K562 (cell line): ENCODE measurements at regions not wholly inside any gene's neighbourhood (a gene's known extent, or its start where the extent isn't known, plus 50 kb on each side); places are given as distances from the start of the nearest gene placed in this dataset.

Experiments
- ATAC-seq: fragments of 200-7000 bp; cut with Tn5 transposase; 3 replicates; pipeline ENCODE4 v1.9.1; 2020; ENCODE audit warnings: moderate library complexity
- BruUV-seq: library from RNA; stranded (reverse); fragments of 400-500 nt; replicated peaks from 2 replicates; lab custom pipeline; 2021; lab: Mats Ljungman, UMichigan
- CTCF ChIA-PET: fragments of 300-600 bp; formaldehyde crosslinking; extraction: SDS; loops from one replicate; lab custom pipeline; 2021; ENCODE audit warnings: low intra/inter-chr PET ratio; lab: Yijun Ruan, JAX
- POLR2A ChIA-PET: fragments of 300-600, 350-650 bp; sonication (Branson Sonifier 250); formaldehyde crosslinking; extraction: SDS; loops from one replicate; lab custom pipeline; 2021; ENCODE audit warnings: antibody characterized with exemption, inconsistent platforms; lab: Yijun Ruan, JAX
- DNase-seq, 4 experiments: peaks; one replicate each; pipeline versions ENCODE4 v3.0.0 to v3.0.0-alpha.2; 2011 to 2018; ENCODE audit warnings: low spot score in 3 of 4, mixed read lengths in 3 of 4; ENCODE audit errors: extremely low read depth in 1 of 4
- FAIRE-seq: peaks from 2 replicates; lab custom pipeline; 2011; peaks lifted over from hg19 to GRCh38; lab: Jason Lieb, UNC
- H2AFZ ChIP-seq: 2 replicates; pipeline ENCODE4 v1.6.0; 2011; ENCODE audit warnings: low read depth, low read length, control low read depth, inconsistent platforms
- H3K27ac ChIP-seq: fragments of 200-600 bp; 3 replicates; pipeline ENCODE4 v1.8.0; 2011; ENCODE audit warnings: low read depth, mild to moderate bottlenecking, control low read depth, inconsistent platforms, low read length, moderate library complexity, mixed read lengths; ENCODE audit errors: extremely low read depth
- H3K27me3 ChIP-seq, 2 experiments: fragments of 300-600 bp in 1 of 2; 2 replicates in 1 of 2; 3 replicates in 1 of 2; pipeline versions ENCODE4 v1.6.0 to v1.8.0; 2011; ENCODE audit warnings: inconsistent platforms in 2 of 2, low read length in 2 of 2, mild to moderate bottlenecking in 1 of 2, mixed read lengths in 1 of 2, moderate library complexity in 1 of 2; ENCODE audit not compliant: control insufficient read depth in 2 of 2, insufficient read depth in 2 of 2
- H3K36me3 ChIP-seq: fragments of 300-600 bp; 3 replicates; pipeline ENCODE4 v1.8.0; 2011; ENCODE audit warnings: mild to moderate bottlenecking, low read length, inconsistent platforms; ENCODE audit not compliant: control insufficient read depth, insufficient read depth
- H3K4me1 ChIP-seq, 2 experiments: fragments of 200-600 bp in 1 of 2; replicated peaks in 1 of 2; 2 replicates in 1 of 2; 3 replicates in 1 of 2; pipeline versions ENCODE4 v1.5.1 to v1.8.0; 2011; ENCODE audit warnings: inconsistent platforms in 2 of 2, low read length in 2 of 2, mild to moderate bottlenecking in 1 of 2, mixed read lengths in 1 of 2, moderate library complexity in 1 of 2; ENCODE audit not compliant: control insufficient read depth in 2 of 2, insufficient read depth in 2 of 2
- H3K4me2 ChIP-seq: 2 replicates; pipeline ENCODE4 v1.6.1; 2011; ENCODE audit warnings: low read length, control low read depth, inconsistent platforms, mixed read lengths; ENCODE audit not compliant: insufficient read depth
- H3K4me3 ChIP-seq: fragments of 200-600 bp; sonication (generic), shearing (Covaris generic); 2 replicates; pipeline ENCODE4 v1.5.1; 2016; ENCODE audit warnings: control low read depth, inconsistent platforms
- H3K79me2 ChIP-seq: fragments of 200-600 bp; 3 replicates; pipeline ENCODE4 v1.8.0; 2011; ENCODE audit warnings: low read length, inconsistent platforms; ENCODE audit not compliant: control insufficient read depth, insufficient read depth
- H3K9ac ChIP-seq, 2 experiments: 2 replicates each; pipeline versions ENCODE4 v1.6.0 to v1.6.1; 2011; ENCODE audit warnings: low read depth in 2 of 2, low read length in 2 of 2, control low read depth in 1 of 2, inconsistent platforms in 1 of 2, mild to moderate bottlenecking in 1 of 2, mixed read lengths in 1 of 2; ENCODE audit not compliant: insufficient read depth in 1 of 2
- H3K9me1 ChIP-seq: one replicate; pipeline ENCODE4 v1.6.0; 2011; ENCODE audit warnings: inconsistent platforms, mild to moderate bottlenecking, low read length, moderate library complexity; ENCODE audit not compliant: control insufficient read depth, insufficient read depth
- H3K9me3 ChIP-seq: replicated peaks from 2 replicates; pipeline ENCODE4 v1.5.1; 2011; ENCODE audit warnings: low read depth, low read length, inconsistent platforms; ENCODE audit not compliant: control insufficient read depth, insufficient read depth
- H4K20me1 ChIP-seq: replicated peaks from 2 replicates; pipeline ENCODE4 v1.6.1; 2011; ENCODE audit warnings: low read length, inconsistent platforms, mixed read lengths; ENCODE audit not compliant: control insufficient read depth, insufficient read depth
- ESRRA ChIP-seq: fragments of 450-650 bp; IDR thresholded peaks from 2 replicates; pipeline ENCODE4 v1.6.1; 2014; ENCODE audit warnings: low read depth, mild to moderate bottlenecking, moderate library complexity, borderline replicate concordance
- ETV5 ChIP-seq: sonication (generic); formaldehyde crosslinking; IDR thresholded peaks from 2 replicates; pipeline ENCODE4 v1.4.0; 2020; ENCODE audit warnings: low read depth, mild to moderate bottlenecking, missing genetic modification reagents
- FOXK2 ChIP-seq, 2 experiments: fragments of 450-650 bp; IDR thresholded peaks in 1 of 2; conservative IDR thresholded peaks in 1 of 2; 2 replicates each; pipeline ENCODE4 v1.6.1; 2016; ENCODE audit warnings: low read depth in 2 of 2, mild to moderate bottlenecking in 1 of 2
- MAZ ChIP-seq, 2 experiments: fragments of 450-650 bp in 1 of 2; sonication (generic) in 1 of 2; formaldehyde crosslinking; IDR thresholded peaks in 1 of 2; conservative IDR thresholded peaks in 1 of 2; 2 replicates each; pipeline versions ENCODE4 v1.4.0 to v1.5.0; 2020; ENCODE audit warnings: mild to moderate bottlenecking in 1 of 2, missing genetic modification reagents in 1 of 2
- MCM7 ChIP-seq, 2 experiments: fragments of 450-650 bp; IDR thresholded peaks; 2 replicates each; pipeline ENCODE4 v1.6.1; 2016 to 2018
- NEUROD1 ChIP-seq: fragments of 150-350 bp; IDR thresholded peaks from 2 replicates; pipeline ENCODE4 v1.6.1; 2014; ENCODE audit warnings: borderline replicate concordance, low read length, low read depth; ENCODE audit not compliant: partially characterized antibody
- NR4A1 ChIP-seq, 2 experiments: fragments of 250-450 bp in 1 of 2; fragments of 450-650 bp in 1 of 2; sonication (Bioruptor Pico) in 1 of 2; IDR thresholded peaks; 2 replicates each; pipeline versions ENCODE4 v1.4.0 to v1.6.1; 2016 to 2020; ENCODE audit warnings: mild to moderate bottlenecking in 2 of 2, missing compliant biosample characterization in 1 of 2, missing genetic modification characterization in 1 of 2, moderate library complexity in 1 of 2
- STAT5B ChIP-seq: fragments of 250-450 bp; sonication (Bioruptor Pico); IDR thresholded peaks from 2 replicates; pipeline ENCODE4 v1.8.0; 2021; ENCODE audit warnings: mild to moderate bottlenecking, inconsistent platforms
- SUPT5H ChIP-seq: fragments of 450-650 bp; IDR thresholded peaks from 2 replicates; pipeline ENCODE4 v1.6.1; 2016
- TCFL5 ChIP-seq: fragments of 250-450 bp; sonication (Bioruptor Pico); conservative IDR thresholded peaks from 2 replicates; pipeline ENCODE4 v1.6.1; 2021; ENCODE audit warnings: mild to moderate bottlenecking, moderate library complexity, matching md5 sums
- ZNF133 ChIP-seq: fragments of 250-450 bp; sonication (Bioruptor Pico); IDR thresholded peaks from 2 replicates; pipeline ENCODE4 v1.4.0; 2020; ENCODE audit warnings: mild to moderate bottlenecking
- ZNF239 ChIP-seq: fragments of 250-450 bp; sonication (Bioruptor Pico); IDR thresholded peaks from 2 replicates; pipeline ENCODE4 v1.4.0; 2020; ENCODE audit warnings: mild to moderate bottlenecking
- ZNF589 ChIP-seq: fragments of 200-800 bp; sonication (Bioruptor generic); IDR thresholded peaks from 2 replicates; pipeline ENCODE4 v1.6.1; 2016; ENCODE audit warnings: low read depth, missing genetic modification characterization, missing compliant biosample characterization
- ZZZ3 ChIP-seq: fragments of 450-650 bp; IDR thresholded peaks from 2 replicates; pipeline ENCODE4 v1.6.1; 2016; ENCODE audit warnings: antibody characterized with exemption, mild to moderate bottlenecking, moderate library complexity
- WGBS: fragments of 100-300 bp; shearing (Covaris generic); methylation state at CpG from one replicate; pipeline ENCODE4 v1.1.6; 2016; ENCODE audit warnings: low coverage, mixed read lengths; ENCODE audit not compliant: insufficient coverage; ENCODE audit errors: missing lambda C conversion rate; 5-methylcytosine and 5-hydroxymethylcytosine counted together
- in situ Hi-C: fragments of 300-500 bp; cut with MboI; formaldehyde crosslinking; loops from 4 replicates; pipeline ENCODE4 v1.15.0; 2018; ENCODE audit warnings: inconsistent platforms, mixed read lengths
- intact Hi-C: fragments of 100-400 bp; cut with micrococcal nuclease; formaldehyde crosslinking; loops from 2 replicates; pipeline ENCODE4 v1.14.2; 2022

- no TSS peak for BruUV-seq
- no peaks in the 10 kb centered on the region for H3K36me3 ChIP-seq
- no peaks in the 10 kb centered on the region for H3K27me3 ChIP-seq
- no peak overlapping the region for H3K4me3 ChIP-seq
- H2AFZ ChIP-seq, result no peak overlapping the region
- H3K9me1 ChIP-seq, result no peaks in the 10 kb centered on the region
- H3K4me2 ChIP-seq, result no peak overlapping the region
- ATAC-seq (no peak), FAIRE-seq (no peak), DNase-seq (no peak)
- WGBS, result 3% methylated on average over 3 of the region's 3 CpGs
- H4K20me1 ChIP-seq, result no peaks in the 10 kb centered on the region
- in situ Hi-C loops, result no loop called here
- no peak overlapping the region for H3K9ac ChIP-seq
- no peak for TF ChIP-seq ESRRA
- TF ChIP-seq NR4A1 (CRISPR knock-in tag; IDR thresholded peaks at IDR 0.05), result no peak
- TF ChIP-seq NR4A1 (tag; IDR thresholded peaks at IDR 0.05), result no peak
- no peak for TF ChIP-seq ZNF589 (CRISPR knock-in tag)
- no peak for TF ChIP-seq ETV5
- no peak for TF ChIP-seq TCFL5 (CRISPR knock-in tag)
- no peak for TF ChIP-seq MCM7 (IDR thresholded peaks at IDR 0.05)
- no peak for TF ChIP-seq ZNF133 (CRISPR knock-in tag)
- TF ChIP-seq MAZ (CRISPR knock-in tag; conservative IDR thresholded peaks at IDR 0.05 in 1 of 2, IDR thresholded peaks at IDR 0.05 in 1 of 2), result no peak
- no peak for TF ChIP-seq FOXK2 (conservative IDR thresholded peaks at IDR 0.05 in 1 of 2, IDR thresholded peaks at IDR 0.05 in 1 of 2; ENCODE audit: low read depth in 2 of 2)
- TF ChIP-seq SUPT5H, result no peak
- TF ChIP-seq STAT5B (CRISPR knock-in tag), result no peak
- TF ChIP-seq ZNF239 (CRISPR knock-in tag), result no peak
- TF ChIP-seq ZZZ3, result no peak
- no peak for TF ChIP-seq NEUROD1
- no peak overlapping the region for H3K27ac ChIP-seq
- ChIA-PET CTCF (no interaction called here), POLR2A (interaction anchor here (2.3 kb wide), 1 partner anchor 10 kb away, joined by 4 read pairs; no protein-coding TSS in a partner anchor)
- H3K79me2 ChIP-seq, result no peaks in the 10 kb centered on the region
- H3K9me3 ChIP-seq, result no peaks in the 10 kb centered on the region; the same call in 1 of the 2 replicates
- intact Hi-C loops, result no loop called here
- no peaks in the 10 kb centered on the region for H3K4me1 ChIP-seq
Measured at GRCh38 chr7:142681314-142682092, 67.8 kb upstream of the PRSS1 start.
